Endothelial cell of umbilical vein (primary cell): ENCODE measurements at regions not wholly inside any gene's neighbourhood (a gene's known extent, or its start where the extent isn't known, plus 50 kb on each side); places are given as distances from the start of the nearest gene placed in this dataset.

Experiments
- BruUV-seq: library from RNA; stranded (reverse); fragments of 400-500 nt; replicated peaks from 2 replicates; lab custom pipeline; 2021; lab: Mats Ljungman, UMichigan
- CTCF ChIA-PET: fragments of 300-600, 350-600 bp; sonication (Branson Sonifier 250); formaldehyde crosslinking; loops from one replicate; lab custom pipeline; 2021; ENCODE audit warnings: antibody characterized with exemption, inconsistent platforms; lab: Charles Lee
- POLR2A ChIA-PET: fragments of 300-600, 350-600 bp; sonication (Branson Sonifier 250); formaldehyde crosslinking; loops from one replicate; lab custom pipeline; 2021; ENCODE audit warnings: antibody characterized with exemption, inconsistent platforms; lab: Charles Lee
- DNase-seq: peaks from one replicate; pipeline ENCODE4 v3.0.0-alpha.2; 2011; ENCODE audit warnings: low read depth, low spot score
- FAIRE-seq: peaks from 2 replicates; lab custom pipeline; 2011; peaks lifted over from hg19 to GRCh38; lab: Jason Lieb, UNC
- H2AFZ ChIP-seq: 2 replicates; pipeline ENCODE4 v1.6.0; 2012; ENCODE audit warnings: low read depth, low read length, control low read depth, inconsistent platforms
- H3K27ac ChIP-seq: 2 replicates; pipeline ENCODE4 v1.5.1; 2011; ENCODE audit warnings: low read depth, mild to moderate bottlenecking, control low read depth, low read length, moderate library complexity; ENCODE audit not compliant: insufficient read depth
- H3K27me3 ChIP-seq, 2 experiments: 2 replicates each; pipeline versions ENCODE4 v1.6.0 to v1.6.1; 2011; ENCODE audit warnings: low read length in 2 of 2, mixed read lengths in 1 of 2; ENCODE audit not compliant: control insufficient read depth in 2 of 2, insufficient read depth in 2 of 2
- H3K36me3 ChIP-seq, 2 experiments: 2 replicates in 1 of 2; 3 replicates in 1 of 2; pipeline ENCODE4 v1.5.1; 2011; ENCODE audit warnings: low read length in 2 of 2, mild to moderate bottlenecking in 1 of 2, moderate library complexity in 1 of 2; ENCODE audit not compliant: control insufficient read depth in 2 of 2, insufficient read depth in 2 of 2; ENCODE audit errors: extremely low read depth in 1 of 2
- H3K4me1 ChIP-seq: 3 replicates; pipeline ENCODE4 v1.5.1; 2011; ENCODE audit warnings: mild to moderate bottlenecking, low read length; ENCODE audit not compliant: control insufficient read depth, insufficient read depth; ENCODE audit errors: extremely low read depth
- H3K4me2 ChIP-seq: 2 replicates; pipeline ENCODE4 v1.6.1; 2011; ENCODE audit warnings: low read length, control low read depth, mixed read lengths; ENCODE audit not compliant: insufficient read depth
- H3K4me3 ChIP-seq, 3 experiments: fragments of 200-600 bp in 1 of 3; sonication (generic), shearing (Covaris generic) in 1 of 3; replicated peaks in 1 of 3; 2 replicates each; pipeline ENCODE4 v1.5.1; 2011 to 2016; ENCODE audit warnings: control low read depth in 3 of 3, low read length in 3 of 3, mild to moderate bottlenecking in 2 of 3, inconsistent platforms in 1 of 3, low read depth in 1 of 3, moderate library complexity in 1 of 3; ENCODE audit not compliant: insufficient read depth in 1 of 3
- H3K79me2 ChIP-seq: 2 replicates; pipeline ENCODE4 v1.6.0; 2012; ENCODE audit warnings: low read length, inconsistent platforms; ENCODE audit not compliant: control insufficient read depth, insufficient read depth
- H3K9ac ChIP-seq: replicated peaks from 2 replicates; pipeline ENCODE3; 2011; ENCODE audit warnings: low read length, control low read depth; ENCODE audit not compliant: insufficient read depth; ENCODE audit errors: extremely low read depth
- H3K9me1 ChIP-seq: replicated peaks from 3 replicates; pipeline ENCODE4 v1.6.0; 2011; ENCODE audit warnings: mild to moderate bottlenecking, low read length; ENCODE audit not compliant: control insufficient read depth, insufficient read depth; ENCODE audit errors: extremely low read depth
- H3K9me3 ChIP-seq: replicated peaks from 2 replicates; pipeline ENCODE4 v1.5.1; 2012; ENCODE audit warnings: low read length, inconsistent platforms; ENCODE audit not compliant: control insufficient read depth, insufficient read depth
- H4K20me1 ChIP-seq: replicated peaks from 2 replicates; pipeline ENCODE3; 2011; ENCODE audit warnings: mild to moderate bottlenecking, low read length; ENCODE audit not compliant: control insufficient read depth, insufficient read depth; ENCODE audit errors: extremely low read depth
- CTCF ChIP-seq, 2 donors: IDR thresholded peaks; 1 replicate in 1 of 2; 2 replicates in 1 of 2; pipeline ENCODE4 v1.5.1; 2011; ENCODE audit warnings: low read length in 2 of 2, mild to moderate bottlenecking in 2 of 2, moderate library complexity in 2 of 2, control low read depth in 1 of 2, inconsistent platforms in 1 of 2, low read depth in 1 of 2; ENCODE audit not compliant: insufficient read depth in 1 of 2; ENCODE audit errors: extremely low read depth in 1 of 2
- EZH2 ChIP-seq: IDR thresholded peaks from 2 replicates; pipeline ENCODE4 v1.6.1; 2012; ENCODE audit warnings: borderline replicate concordance, low read depth, mild to moderate bottlenecking, moderate library complexity, low read length, inconsistent platforms; ENCODE audit not compliant: severe bottlenecking
- FOS ChIP-seq: IDR thresholded peaks from 2 replicates; pipeline ENCODE4 v1.6.1; 2011; ENCODE audit warnings: mild to moderate bottlenecking, low read length, moderate library complexity, borderline replicate concordance; ENCODE audit not compliant: insufficient read depth
- GATA2 ChIP-seq: IDR thresholded peaks from 2 replicates; pipeline ENCODE4 v1.7.0; 2011; ENCODE audit warnings: low read depth, mild to moderate bottlenecking, moderate library complexity, mixed read lengths, low read length; ENCODE audit not compliant: insufficient read length, insufficient read depth
- JUN ChIP-seq: IDR thresholded peaks from 2 replicates; pipeline ENCODE4 v1.6.1; 2011; ENCODE audit warnings: borderline replicate concordance, low read depth; ENCODE audit not compliant: insufficient read length, insufficient read depth
- MAX ChIP-seq: IDR thresholded peaks from 2 replicates; pipeline ENCODE4 v1.6.1; 2011; ENCODE audit not compliant: insufficient read depth, insufficient read length
- MYC ChIP-seq: IDR thresholded peaks from one replicate; pipeline ENCODE4 v1.6.1; 2011; ENCODE audit warnings: mild to moderate bottlenecking, low read depth, low read length
- POLR2A ChIP-seq: IDR thresholded peaks from 2 replicates; pipeline ENCODE4 v1.6.1; 2012; ENCODE audit warnings: low read depth, mild to moderate bottlenecking, control low read depth, low read length
- POLR2AphosphoS5 ChIP-seq: IDR thresholded peaks from 2 replicates; pipeline ENCODE4 v1.6.1; 2012; ENCODE audit warnings: low read depth, mild to moderate bottlenecking, control low read depth, low read length, moderate library complexity; ENCODE audit not compliant: insufficient read depth
- dilution Hi-C: fragments of 300-500 bp; cut with MboI; formaldehyde crosslinking; loops from one replicate; pipeline ENCODE4 v1.15.0; 2019; ENCODE audit warnings: low sequenced_read_pairs; ENCODE audit not compliant: extremely low pct_ligation_motif_present
- intact Hi-C: fragments of 100-400 bp; cut with micrococcal nuclease; formaldehyde crosslinking; loops from one replicate; pipeline ENCODE4 v1.10.0; 2022

GRCh38 chr5:3508395-3508794 lies 87.2 kb upstream of the IRX1 start:
- H3K79me2 ChIP-seq, result no peaks in the 10 kb centered on the region
- H3K9ac ChIP-seq, result no peak overlapping the region
- H3K36me3 ChIP-seq, result no peaks in the 10 kb centered on the region
- H3K4me3 ChIP-seq, result no peak overlapping the region
- dilution Hi-C loops, result no loop called here
- peaks cover 5% of the 10 kb centered on the region for H3K9me3 ChIP-seq
- TF ChIP-seq POLR2AphosphoS5, result no peak
- no peak for TF ChIP-seq GATA2
- TF ChIP-seq POLR2A, result no peak
- TF ChIP-seq MAX, result no peak
- no peak for TF ChIP-seq MYC
- no peak for TF ChIP-seq FOS
- TF ChIP-seq JUN, result no peak
- no peak for TF ChIP-seq CTCF (IDR thresholded peaks at IDR 0.05; ENCODE audit: extremely low read depth in 1 of 2, insufficient read depth in 1 of 2, low read depth in 1 of 2, low read length in 2 of 2)
- TF ChIP-seq EZH2, result no peak
- H3K4me1 ChIP-seq, result no peaks in the 10 kb centered on the region
- no TSS peak for BruUV-seq
- ChIA-PET CTCF (no interaction called here), POLR2A (no interaction called here)
- no peak overlapping the region for H2AFZ ChIP-seq
- H3K27ac ChIP-seq, result no peak overlapping the region
- no peaks in the 10 kb centered on the region for H3K27me3 ChIP-seq
- FAIRE-seq (no peak), DNase-seq (no peak)
- no peak overlapping the region for H3K4me2 ChIP-seq
- H4K20me1 ChIP-seq, result no peaks in the 10 kb centered on the region
- intact Hi-C loops, result no loop called here
- no peaks in the 10 kb centered on the region for H3K9me1 ChIP-seq
